ENCODE measurements at regions not wholly inside any gene's neighbourhood (a gene's known extent, or its start where the extent isn't known, plus 50 kb on each side); places are given as distances from the start of the nearest gene placed in this dataset.
A peak's percentile ranks its signal among the peaks of the same experiment; 100 is the strongest.
"Not testable (repeated sequence)": the region's sequence is repeated elsewhere in the genome, so short reads cannot be mapped to it uniquely, and the experiment has no call there.

- DNase-seq (ENCODE audit: low read depth, low spot score) = no peak
- in situ Hi-C loops (cut with HindIII; ENCODE audit: low pct_unique_long_range_greater_than_20kb, low sequenced_read_pairs) = no loop called here
These were observed 1641.3 kb upstream of the LRRTM3 start for GRCh38 chr10:65284495-65285041.

- in situ Hi-C loops (cut with HindIII; ENCODE audit: low pct_unique_long_range_greater_than_20kb, low sequenced_read_pairs); DNase-seq (ENCODE audit: low read depth, low spot score): not testable (repeated sequence)
These were observed 1640.1 kb upstream of the LRRTM3 start for GRCh38 chr10:65285726-65286125.

GRCh38 chr10:65291286-65291685 is 1634.5 kb upstream of the LRRTM3 start:
- DNase-seq (ENCODE audit: low read depth, low spot score) = no peak
- in situ Hi-C loops (cut with HindIII; ENCODE audit: low pct_unique_long_range_greater_than_20kb, low sequenced_read_pairs) = no loop called here

GRCh38 chr10:65292551-65292950 is 1633.3 kb upstream of the LRRTM3 start:
- in situ Hi-C loops (cut with HindIII; ENCODE audit: low pct_unique_long_range_greater_than_20kb, low sequenced_read_pairs) = no loop called here
- DNase-seq (ENCODE audit: low read depth, low spot score) = no peak

- in situ Hi-C loops (cut with HindIII; ENCODE audit: low pct_unique_long_range_greater_than_20kb, low sequenced_read_pairs) = no loop called here
- DNase-seq (ENCODE audit: low read depth, low spot score) = peak; percentile 52
These were observed 1631.5 kb upstream of the LRRTM3 start for GRCh38 chr10:65294329-65294728.

GRCh38 chr10:65301181-65301580 is 1624.7 kb upstream of the LRRTM3 start:
- DNase-seq (ENCODE audit: low read depth, low spot score) = no peak
- in situ Hi-C loops (cut with HindIII; ENCODE audit: low pct_unique_long_range_greater_than_20kb, low sequenced_read_pairs) = no loop called here

GRCh38 chr10:65306201-65306600 is 1619.6 kb upstream of the LRRTM3 start:
- in situ Hi-C loops (cut with HindIII; ENCODE audit: low pct_unique_long_range_greater_than_20kb, low sequenced_read_pairs) = no loop called here
- no peak for DNase-seq (ENCODE audit: low read depth, low spot score)

- no peak for DNase-seq (ENCODE audit: low read depth, low spot score)
- in situ Hi-C loops (cut with HindIII; ENCODE audit: low pct_unique_long_range_greater_than_20kb, low sequenced_read_pairs) = no loop called here
These were observed 1613.0 kb upstream of the LRRTM3 start for GRCh38 chr10:65312876-65313275.

GRCh38 chr10:65313406-65313805 is 1612.4 kb upstream of the LRRTM3 start:
- DNase-seq (ENCODE audit: low read depth, low spot score) = no peak
- in situ Hi-C loops (cut with HindIII; ENCODE audit: low pct_unique_long_range_greater_than_20kb, low sequenced_read_pairs) = no loop called here

- in situ Hi-C loops (cut with HindIII; ENCODE audit: low pct_unique_long_range_greater_than_20kb, low sequenced_read_pairs) = no loop called here
- DNase-seq (ENCODE audit: low read depth, low spot score) = no peak
These were observed 1611.6 kb upstream of the LRRTM3 start for GRCh38 chr10:65314253-65314652.

GRCh38 chr10:65319493-65319892 is 1606.3 kb upstream of the LRRTM3 start:
- no peak for DNase-seq (ENCODE audit: low read depth, low spot score)
- in situ Hi-C loops (cut with HindIII; ENCODE audit: low pct_unique_long_range_greater_than_20kb, low sequenced_read_pairs) = no loop called here

GRCh38 chr10:65320236-65321026 is 1605.4 kb upstream of the LRRTM3 start:
- in situ Hi-C loops (cut with HindIII; ENCODE audit: low pct_unique_long_range_greater_than_20kb, low sequenced_read_pairs) = no loop called here
- DNase-seq (ENCODE audit: low read depth, low spot score) = peak; percentile 4

- in situ Hi-C loops (cut with HindIII; ENCODE audit: low pct_unique_long_range_greater_than_20kb, low sequenced_read_pairs) = no loop called here
- no peak for DNase-seq (ENCODE audit: low read depth, low spot score)
These were observed 1602.0 kb upstream of the LRRTM3 start for GRCh38 chr10:65323802-65324201.

- no peak for DNase-seq (ENCODE audit: low read depth, low spot score)
- in situ Hi-C loops (cut with HindIII; ENCODE audit: low pct_unique_long_range_greater_than_20kb, low sequenced_read_pairs) = no loop called here
These were observed 1599.9 kb upstream of the LRRTM3 start for GRCh38 chr10:65325913-65326312.

GRCh38 chr10:65328486-65328885 is 1597.3 kb upstream of the LRRTM3 start:
- in situ Hi-C loops (cut with HindIII; ENCODE audit: low pct_unique_long_range_greater_than_20kb, low sequenced_read_pairs) = no loop called here
- no peak for DNase-seq (ENCODE audit: low read depth, low spot score)

- DNase-seq (ENCODE audit: low read depth, low spot score) = no peak
- in situ Hi-C loops (cut with HindIII; ENCODE audit: low pct_unique_long_range_greater_than_20kb, low sequenced_read_pairs) = no loop called here
These were observed 1590.5 kb upstream of the LRRTM3 start for GRCh38 chr10:65335311-65335710.

GRCh38 chr10:65340340-65340739 is 1585.5 kb upstream of the LRRTM3 start:
- in situ Hi-C loops (cut with HindIII; ENCODE audit: low pct_unique_long_range_greater_than_20kb, low sequenced_read_pairs) = no loop called here
- DNase-seq (ENCODE audit: low read depth, low spot score) = no peak

- in situ Hi-C loops (cut with HindIII; ENCODE audit: low pct_unique_long_range_greater_than_20kb, low sequenced_read_pairs) = no loop called here
- peak; percentile 95 for DNase-seq (ENCODE audit: low read depth, low spot score)
These were observed 1584.4 kb upstream of the LRRTM3 start for GRCh38 chr10:65341323-65341925.

- peak; percentile 48 for DNase-seq (ENCODE audit: low read depth, low spot score)
- in situ Hi-C loops (cut with HindIII; ENCODE audit: low pct_unique_long_range_greater_than_20kb, low sequenced_read_pairs) = no loop called here
These were observed 1583.6 kb upstream of the LRRTM3 start for GRCh38 chr10:65342245-65342644.
